Panc1 (cell line): ENCODE measurements at regions not wholly inside any gene's neighbourhood (a gene's known extent, or its start where the extent isn't known, plus 50 kb on each side); places are given as distances from the start of the nearest gene placed in this dataset.
"Not testable (repeated sequence)": the region's sequence is repeated elsewhere in the genome, so short reads cannot be mapped to it uniquely, and the experiment has no call there.

Experiments used
- CTCF ChIP-seq: fragments of 450-650 bp; IDR thresholded peaks from 2 replicates; pipeline ENCODE4 v1.5.1; 2017; ENCODE audit warnings: mild to moderate bottlenecking
- POLR2AphosphoS5 ChIP-seq: IDR thresholded peaks from 2 replicates; pipeline ENCODE4 v1.6.1; 2012; ENCODE audit warnings: mild to moderate bottlenecking, low read depth, low read length, moderate library complexity
- REST ChIP-seq, 2 experiments: IDR thresholded peaks; 2 replicates each; pipeline ENCODE4 v1.6.1; 2011 to 2012; ENCODE audit warnings: low read depth in 2 of 2, control low read depth in 1 of 2, low read length in 1 of 2, mild to moderate bottlenecking in 1 of 2, moderate library complexity in 1 of 2; ENCODE audit not compliant: insufficient read depth in 1 of 2
- SIN3A ChIP-seq: IDR thresholded peaks from 2 replicates; pipeline ENCODE4 v1.6.1; 2012; ENCODE audit warnings: low read depth, mild to moderate bottlenecking, low read length, moderate library complexity, borderline replicate concordance; ENCODE audit not compliant: insufficient read depth

GRCh38 chr14:19054934-19055333 lies 87.7 kb downstream of the POTEM start:
- not testable (repeated sequence) for TF ChIP-seq SIN3A; CTCF; REST (IDR thresholded peaks at IDR 0.05; ENCODE audit: insufficient read depth in 1 of 2, low read depth in 2 of 2, low read length in 1 of 2); POLR2AphosphoS5
